ENCODE measurements at regions not wholly inside any gene's neighbourhood (a gene's known extent, or its start where the extent isn't known, plus 50 kb on each side); places are given as distances from the start of the nearest gene placed in this dataset.

DNA sequence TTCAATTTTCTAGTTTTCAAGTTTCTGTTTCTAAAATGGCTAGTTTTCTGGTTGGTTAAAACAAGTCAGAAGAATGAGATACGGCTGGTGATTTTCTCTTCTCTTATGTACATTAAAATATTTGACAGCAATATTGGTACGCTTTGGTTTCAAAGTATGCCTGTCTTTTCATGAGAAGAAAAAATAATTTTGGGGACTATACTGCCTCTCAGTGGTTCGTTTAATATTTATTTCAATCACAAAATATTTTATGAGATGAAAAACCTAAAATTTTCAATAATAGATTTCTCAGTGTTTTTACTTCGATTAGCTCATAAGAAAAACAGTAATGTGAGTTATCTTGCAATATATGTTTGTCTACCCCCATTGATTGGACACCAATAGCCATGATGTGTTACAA is 72.8 kb upstream of the AADACL2 start:
- CTCF ChIA-PET: interaction anchor here (0.7 kb wide), 1 partner anchor 235 kb away, joined by 8 read pairs; no protein-coding TSS in a partner anchor
- POLR2A ChIA-PET (ENCODE audit: low non-redundant PET): no interaction called here
- intact Hi-C loops (cut with micrococcal nuclease; ENCODE audit: unreplicated experiment): loop anchor here (1.0 to 10.0 kb wide), 8 partner anchors 80 to 376 kb away; no protein-coding TSS in a partner anchor
- Histone ChIP-seq H3K27me3 (replicated peaks; ENCODE audit: insufficient read depth, low read depth, low read length, poor library complexity) (no peaks in the 10 kb centered on the region), H3K4me1 (ENCODE audit: insufficient read depth, low read length, poor library complexity, severe bottlenecking) (peaks cover 82% of the 10 kb centered on the region), H3K27ac (ENCODE audit: low read depth, low read length, poor library complexity, severe bottlenecking) (peak overlapping the region; percentile 10), H3K4me3 (ENCODE audit: low read depth, low read length, poor library complexity, severe bottlenecking) (no peak overlapping the region), H3K36me3 (ENCODE audit: insufficient read depth, low read length, poor library complexity, severe bottlenecking) (no peaks in the 10 kb centered on the region), H3K9me3 (ENCODE audit: low read depth, low read length, poor library complexity, severe bottlenecking) (no peaks in the 10 kb centered on the region)
- TF ChIP-seq, protein P1, sequence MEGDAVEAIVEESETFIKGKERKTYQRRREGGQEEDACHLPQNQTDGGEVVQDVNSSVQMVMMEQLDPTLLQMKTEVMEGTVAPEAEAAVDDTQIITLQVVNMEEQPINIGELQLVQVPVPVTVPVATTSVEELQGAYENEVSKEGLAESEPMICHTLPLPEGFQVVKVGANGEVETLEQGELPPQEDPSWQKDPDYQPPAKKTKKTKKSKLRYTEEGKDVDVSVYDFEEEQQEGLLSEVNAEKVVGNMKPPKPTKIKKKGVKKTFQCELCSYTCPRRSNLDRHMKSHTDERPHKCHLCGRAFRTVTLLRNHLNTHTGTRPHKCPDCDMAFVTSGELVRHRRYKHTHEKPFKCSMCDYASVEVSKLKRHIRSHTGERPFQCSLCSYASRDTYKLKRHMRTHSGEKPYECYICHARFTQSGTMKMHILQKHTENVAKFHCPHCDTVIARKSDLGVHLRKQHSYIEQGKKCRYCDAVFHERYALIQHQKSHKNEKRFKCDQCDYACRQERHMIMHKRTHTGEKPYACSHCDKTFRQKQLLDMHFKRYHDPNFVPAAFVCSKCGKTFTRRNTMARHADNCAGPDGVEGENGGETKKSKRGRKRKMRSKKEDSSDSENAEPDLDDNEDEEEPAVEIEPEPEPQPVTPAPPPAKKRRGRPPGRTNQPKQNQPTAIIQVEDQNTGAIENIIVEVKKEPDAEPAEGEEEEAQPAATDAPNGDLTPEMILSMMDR (conservative IDR thresholded peaks at IDR 0.05; ENCODE audit: low read depth, low read length): peak; percentile 50; the same call in 1 of the 2 replicates
- TF ChIP-seq EZH2 (IDR thresholded peaks at IDR 0.05; ENCODE audit: borderline replicate concordance, low read depth, low read length, poor library complexity, severe bottlenecking): no peak
- DNase-seq (ENCODE audit: low spot score): peak; percentile 67
- BruUV-seq (replicated peaks): no TSS peak

DNA sequence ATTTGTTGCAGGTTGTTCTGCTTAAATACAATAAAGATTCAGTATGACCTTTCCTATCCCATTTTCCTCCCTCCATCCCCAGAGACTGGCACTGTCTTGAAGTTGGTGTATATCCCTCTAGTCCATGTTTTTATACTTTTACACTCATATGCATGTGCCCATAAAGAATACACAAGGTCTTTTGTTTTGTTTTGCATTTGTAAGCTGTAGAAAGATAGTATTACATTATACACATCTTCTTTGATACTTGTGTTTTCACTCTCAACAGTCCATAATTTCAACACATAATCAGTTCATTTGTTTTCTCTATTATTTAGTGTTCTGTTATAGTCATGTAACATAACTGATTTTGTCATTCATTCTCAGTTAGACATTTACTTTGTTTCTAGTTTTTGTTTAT is 88.7 kb upstream of the AADACL2 start:
- Histone ChIP-seq H3K27ac (ENCODE audit: low read depth, low read length, poor library complexity, severe bottlenecking) (no peak overlapping the region), H3K9me3 (ENCODE audit: low read depth, low read length, poor library complexity, severe bottlenecking) (no peaks in the 10 kb centered on the region), H3K36me3 (ENCODE audit: insufficient read depth, low read length, poor library complexity, severe bottlenecking) (no peaks in the 10 kb centered on the region), H3K4me3 (ENCODE audit: low read depth, low read length, poor library complexity, severe bottlenecking) (no peak overlapping the region), H3K27me3 (replicated peaks; ENCODE audit: insufficient read depth, low read depth, low read length, poor library complexity) (no peaks in the 10 kb centered on the region), H3K4me1 (ENCODE audit: insufficient read depth, low read length, poor library complexity, severe bottlenecking) (no peaks in the 10 kb centered on the region)
- TF ChIP-seq, protein P1 (conservative IDR thresholded peaks at IDR 0.05; ENCODE audit: low read depth, low read length): no peak
- TF ChIP-seq EZH2 (IDR thresholded peaks at IDR 0.05; ENCODE audit: borderline replicate concordance, low read depth, low read length, poor library complexity, severe bottlenecking): no peak
- no TSS peak for BruUV-seq (replicated peaks)
- ChIA-PET POLR2A (ENCODE audit: low non-redundant PET) (no interaction called here), CTCF (no interaction called here)
- intact Hi-C loops (cut with micrococcal nuclease; ENCODE audit: unreplicated experiment): no loop called here
- no peak for DNase-seq (ENCODE audit: low spot score)

DNA sequence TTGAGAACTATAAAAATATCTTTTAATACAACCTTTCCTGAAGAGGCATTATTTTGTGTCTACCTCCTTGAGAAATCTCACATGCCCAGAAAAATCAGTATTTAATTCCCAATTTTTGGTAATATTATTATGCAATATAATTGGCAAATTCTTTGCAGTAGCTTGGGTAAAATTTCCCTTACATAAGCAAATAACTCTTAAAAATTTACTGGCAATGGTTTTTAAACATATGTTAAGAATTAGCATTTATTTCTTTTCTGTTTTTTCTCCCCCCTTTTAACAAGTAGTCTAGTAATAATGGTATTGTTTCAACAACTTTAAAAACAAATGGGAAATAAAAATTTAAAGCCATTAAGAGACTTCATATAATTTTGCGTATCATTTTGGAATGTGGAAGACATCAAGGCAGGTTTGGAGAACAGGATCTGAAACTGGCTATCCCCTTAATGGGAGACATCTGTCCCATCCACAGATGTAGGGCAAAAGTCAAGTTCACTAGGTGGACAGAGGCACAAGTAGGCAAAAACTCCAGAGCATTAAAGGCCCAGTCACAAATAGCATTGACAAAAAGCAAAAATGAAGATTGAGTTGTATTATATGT is 89.6 kb upstream of the AADACL2 start:
- Histone ChIP-seq H3K4me3 (ENCODE audit: low read depth, low read length, poor library complexity, severe bottlenecking) (no peak overlapping the region), H3K9me3 (ENCODE audit: low read depth, low read length, poor library complexity, severe bottlenecking) (no peaks in the 10 kb centered on the region), H3K27ac (ENCODE audit: low read depth, low read length, poor library complexity, severe bottlenecking) (no peak overlapping the region), H3K27me3 (replicated peaks; ENCODE audit: insufficient read depth, low read depth, low read length, poor library complexity) (no peaks in the 10 kb centered on the region), H3K36me3 (ENCODE audit: insufficient read depth, low read length, poor library complexity, severe bottlenecking) (no peaks in the 10 kb centered on the region), H3K4me1 (ENCODE audit: insufficient read depth, low read length, poor library complexity, severe bottlenecking) (no peaks in the 10 kb centered on the region)
- BruUV-seq (replicated peaks): no TSS peak
- DNase-seq (ENCODE audit: low spot score): no peak
- CTCF ChIA-PET: no interaction called here
- POLR2A ChIA-PET (ENCODE audit: low non-redundant PET): no interaction called here
- TF ChIP-seq EZH2 (IDR thresholded peaks at IDR 0.05; ENCODE audit: borderline replicate concordance, low read depth, low read length, poor library complexity, severe bottlenecking): no peak
- intact Hi-C loops (cut with micrococcal nuclease; ENCODE audit: unreplicated experiment): no loop called here

DNA sequence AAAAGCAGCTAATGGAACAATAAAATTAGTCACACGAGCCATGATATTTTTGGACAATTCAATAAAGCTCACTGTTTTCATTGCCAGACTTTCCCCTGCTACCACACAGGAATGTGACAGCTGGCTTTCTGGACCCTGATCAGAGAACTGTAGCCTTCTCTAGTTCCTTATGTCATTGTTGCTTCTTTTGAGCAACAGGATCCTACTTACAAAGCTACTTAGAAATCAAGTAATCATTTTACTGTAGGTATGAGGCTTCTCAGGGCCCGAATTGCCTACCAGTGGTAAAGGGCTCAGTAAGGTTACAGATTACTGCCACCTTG is 94.3 kb upstream of the AADACL2 start:
- TF ChIP-seq, protein P1 (conservative IDR thresholded peaks at IDR 0.05; ENCODE audit: low read depth, low read length): no peak
- TF ChIP-seq EZH2 (IDR thresholded peaks at IDR 0.05; ENCODE audit: borderline replicate concordance, low read depth, low read length, poor library complexity, severe bottlenecking): no peak
- Histone ChIP-seq H3K4me1 (ENCODE audit: insufficient read depth, low read length, poor library complexity, severe bottlenecking) (no peaks in the 10 kb centered on the region), H3K36me3 (ENCODE audit: insufficient read depth, low read length, poor library complexity, severe bottlenecking) (no peaks in the 10 kb centered on the region), H3K27ac (ENCODE audit: low read depth, low read length, poor library complexity, severe bottlenecking) (no peak overlapping the region), H3K4me3 (ENCODE audit: low read depth, low read length, poor library complexity, severe bottlenecking) (no peak overlapping the region), H3K27me3 (replicated peaks; ENCODE audit: insufficient read depth, low read depth, low read length, poor library complexity) (no peaks in the 10 kb centered on the region), H3K9me3 (ENCODE audit: low read depth, low read length, poor library complexity, severe bottlenecking) (no peaks in the 10 kb centered on the region)
- CTCF ChIA-PET: no interaction called here
- POLR2A ChIA-PET (ENCODE audit: low non-redundant PET): no interaction called here
- intact Hi-C loops (cut with micrococcal nuclease; ENCODE audit: unreplicated experiment): no loop called here
- BruUV-seq (replicated peaks): no TSS peak
- DNase-seq (ENCODE audit: low spot score): no peak
